GM06990 (cell line): ENCODE measurements at regions not wholly inside any gene's neighbourhood (a gene's known extent, or its start where the extent isn't known, plus 50 kb on each side); places are given as distances from the start of the nearest gene placed in this dataset.

Experiments used
- DNase-seq: peaks from one replicate; pipeline ENCODE4 v3.0.0-alpha.2; 2011; ENCODE audit not compliant: insufficient read length; ENCODE audit errors: extremely low read depth
- H3K27me3 ChIP-seq: replicated peaks from 2 replicates; pipeline ENCODE4 v1.6.0; 2011; ENCODE audit warnings: low read length; ENCODE audit not compliant: control insufficient read depth, insufficient read depth
- H3K36me3 ChIP-seq: 2 replicates; pipeline ENCODE4 v1.5.1; 2011; ENCODE audit warnings: low read length; ENCODE audit not compliant: control insufficient read depth, insufficient read depth
- H3K4me3 ChIP-seq: replicated peaks from 2 replicates; pipeline ENCODE4 v1.5.1; 2011; ENCODE audit warnings: low read depth, mild to moderate bottlenecking, control low read depth, low read length
- TF ChIP-seq, protein P1 (sequence below): IDR thresholded peaks from 2 replicates; pipeline ENCODE4 v1.5.1; 2011; ENCODE audit warnings: low read length, control low read depth, mild to moderate bottlenecking, inconsistent platforms; ENCODE audit not compliant: insufficient read depth, poor library complexity, severe bottlenecking

DNA sequence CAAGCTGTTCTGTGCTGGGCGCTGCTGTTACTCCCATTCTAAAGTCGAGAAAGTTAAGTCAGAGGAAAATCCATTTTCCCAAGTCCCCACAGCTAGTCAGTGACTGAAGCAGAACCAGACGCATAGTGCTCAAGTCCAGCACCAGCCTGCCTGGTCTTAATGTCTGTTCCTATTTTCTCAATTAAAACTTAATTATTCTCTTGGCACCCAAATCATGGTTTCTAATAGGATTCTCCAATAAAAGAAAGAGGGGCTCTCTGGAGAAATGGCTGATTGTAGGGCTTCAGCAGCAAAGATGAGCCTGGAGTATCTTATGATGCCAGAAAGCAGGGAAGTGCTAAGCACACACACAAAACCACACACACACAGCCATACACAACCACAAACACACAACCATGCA lies 531.0 kb upstream of the SALL3 start:
- DNase-seq: no peak
- TF ChIP-seq, protein P1, sequence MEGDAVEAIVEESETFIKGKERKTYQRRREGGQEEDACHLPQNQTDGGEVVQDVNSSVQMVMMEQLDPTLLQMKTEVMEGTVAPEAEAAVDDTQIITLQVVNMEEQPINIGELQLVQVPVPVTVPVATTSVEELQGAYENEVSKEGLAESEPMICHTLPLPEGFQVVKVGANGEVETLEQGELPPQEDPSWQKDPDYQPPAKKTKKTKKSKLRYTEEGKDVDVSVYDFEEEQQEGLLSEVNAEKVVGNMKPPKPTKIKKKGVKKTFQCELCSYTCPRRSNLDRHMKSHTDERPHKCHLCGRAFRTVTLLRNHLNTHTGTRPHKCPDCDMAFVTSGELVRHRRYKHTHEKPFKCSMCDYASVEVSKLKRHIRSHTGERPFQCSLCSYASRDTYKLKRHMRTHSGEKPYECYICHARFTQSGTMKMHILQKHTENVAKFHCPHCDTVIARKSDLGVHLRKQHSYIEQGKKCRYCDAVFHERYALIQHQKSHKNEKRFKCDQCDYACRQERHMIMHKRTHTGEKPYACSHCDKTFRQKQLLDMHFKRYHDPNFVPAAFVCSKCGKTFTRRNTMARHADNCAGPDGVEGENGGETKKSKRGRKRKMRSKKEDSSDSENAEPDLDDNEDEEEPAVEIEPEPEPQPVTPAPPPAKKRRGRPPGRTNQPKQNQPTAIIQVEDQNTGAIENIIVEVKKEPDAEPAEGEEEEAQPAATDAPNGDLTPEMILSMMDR: no peak
- Histone ChIP-seq H3K27me3 (no peaks in the 10 kb centered on the region), H3K4me3 (no peak overlapping the region), H3K36me3 (no peaks in the 10 kb centered on the region)

DNA sequence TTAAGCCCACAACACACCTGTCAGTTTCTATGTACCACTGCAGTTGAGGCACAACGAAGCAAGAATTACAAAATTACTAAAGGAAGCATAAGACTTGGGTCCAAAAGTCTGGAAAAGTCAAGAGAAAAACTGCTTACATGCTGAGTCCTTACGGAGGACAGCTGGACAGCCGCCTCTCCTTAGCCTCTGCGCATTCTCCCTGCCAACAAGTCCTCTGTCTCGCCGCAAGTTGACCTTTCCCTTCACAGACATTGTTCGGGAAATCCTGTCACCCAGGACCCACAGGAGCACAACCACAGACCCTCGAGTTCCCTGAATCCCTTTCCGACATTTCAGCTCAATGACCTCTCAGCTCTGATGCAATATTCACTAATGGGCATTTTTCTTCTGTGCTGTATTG lies 525.4 kb upstream of the SALL3 start:
- Histone ChIP-seq H3K36me3 (no peaks in the 10 kb centered on the region), H3K27me3 (no peaks in the 10 kb centered on the region), H3K4me3 (no peak overlapping the region)
- no peak for DNase-seq
- TF ChIP-seq, protein P1: no peak

DNA sequence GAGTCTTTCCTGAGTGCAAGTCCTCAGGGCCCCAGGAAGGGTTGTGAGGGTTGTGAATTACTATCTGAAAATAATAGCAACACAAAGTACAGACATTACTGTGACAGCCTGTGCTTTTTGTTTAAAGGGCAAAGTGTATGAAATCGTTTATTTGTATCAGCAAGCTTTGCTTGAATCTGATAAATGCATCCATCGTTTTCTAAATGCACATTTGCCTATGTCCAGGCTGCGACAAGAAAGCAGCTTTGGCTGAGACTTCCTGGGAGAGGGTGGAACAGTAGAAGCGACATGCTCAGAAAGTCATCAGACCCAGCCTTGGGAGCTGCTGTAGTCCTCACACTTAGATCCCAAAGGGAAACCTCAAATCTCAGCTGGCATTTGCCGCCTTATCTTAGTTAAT lies 524.2 kb upstream of the SALL3 start:
- no peaks in the 10 kb centered on the region for H3K27me3 ChIP-seq
- no peaks in the 10 kb centered on the region for H3K36me3 ChIP-seq
- TF ChIP-seq, protein P1: no peak
- H3K4me3 ChIP-seq: no peak overlapping the region
- DNase-seq: no peak

DNA sequence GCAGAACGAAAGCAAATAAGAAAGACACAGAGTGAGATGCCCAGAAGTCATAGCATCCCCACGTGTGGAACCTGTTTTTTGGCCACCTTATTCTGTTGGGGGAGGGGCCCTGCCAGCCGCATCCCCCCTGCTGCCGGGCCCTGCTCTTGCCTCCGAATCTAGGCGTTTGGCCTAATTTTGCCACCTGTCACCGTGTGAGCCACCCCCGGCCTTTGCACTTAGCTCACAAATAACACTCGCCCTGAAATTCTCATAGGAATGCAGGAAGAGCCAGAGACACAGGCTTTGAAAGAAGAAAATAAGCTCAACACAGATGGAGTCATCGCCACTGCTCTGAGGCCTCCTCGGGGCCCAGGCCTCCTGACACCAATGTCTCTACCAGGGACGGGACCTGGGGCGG lies 522.6 kb upstream of the SALL3 start:
- no peaks in the 10 kb centered on the region for H3K36me3 ChIP-seq
- H3K4me3 ChIP-seq: no peak overlapping the region
- DNase-seq: no peak
- TF ChIP-seq, protein P1: no peak
- H3K27me3 ChIP-seq: no peaks in the 10 kb centered on the region

DNA sequence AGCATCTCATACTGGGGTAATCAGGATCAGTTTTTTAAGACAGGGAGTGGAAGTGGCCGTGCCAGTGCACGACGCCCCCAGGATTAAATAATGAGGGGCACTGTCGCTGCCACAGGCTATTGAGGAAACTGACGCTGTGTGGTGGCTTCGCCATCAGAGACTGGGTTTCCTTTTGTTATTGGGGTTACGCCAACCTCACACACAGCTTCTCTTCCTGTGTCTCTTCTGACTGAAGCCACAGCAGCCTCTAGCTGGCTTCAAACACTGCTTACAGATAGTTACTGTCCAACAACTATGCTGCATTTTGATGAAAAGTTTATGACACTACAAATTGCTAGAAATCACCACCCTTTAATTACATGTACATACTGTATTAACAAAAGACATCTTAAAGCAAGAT lies 521.9 kb upstream of the SALL3 start:
- no peaks in the 10 kb centered on the region for H3K27me3 ChIP-seq
- no peaks in the 10 kb centered on the region for H3K36me3 ChIP-seq
- H3K4me3 ChIP-seq: no peak overlapping the region
- TF ChIP-seq, protein P1: no peak
- DNase-seq: no peak

DNA sequence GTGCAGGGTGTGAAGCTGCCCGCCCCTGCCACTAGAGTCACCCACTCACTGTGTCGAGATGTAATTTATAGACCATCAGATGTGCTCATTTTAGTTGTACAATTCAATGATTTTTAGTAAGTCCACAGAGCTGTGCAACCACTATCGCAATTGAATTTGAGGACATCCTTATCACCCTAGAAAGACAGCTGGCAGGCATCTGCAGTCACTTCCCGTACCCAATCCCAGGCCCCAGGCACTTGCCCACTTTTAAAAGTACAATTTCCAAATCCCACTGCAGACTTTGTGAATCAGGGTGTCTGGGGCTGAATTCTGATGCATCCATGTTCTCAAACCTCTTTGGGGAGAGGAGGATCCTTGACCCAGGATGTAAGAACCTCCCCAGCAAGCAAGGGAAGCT lies 521.3 kb upstream of the SALL3 start:
- Histone ChIP-seq H3K27me3 (no peaks in the 10 kb centered on the region), H3K36me3 (no peaks in the 10 kb centered on the region), H3K4me3 (no peak overlapping the region)
- DNase-seq: no peak
- TF ChIP-seq, protein P1: no peak
